Activated CD4-positive, alpha-beta T cell treated with anti-CD3 and anti-CD28 coated beads, Interleukin-2, amount 50 U/mL, for 4 hours (primary cell): ENCODE measurements at regions not wholly inside any gene's neighbourhood (a gene's known extent, or its start where the extent isn't known, plus 50 kb on each side); places are given as distances from the start of the nearest gene placed in this dataset.
"Not testable (repeated sequence)": the region's sequence is repeated elsewhere in the genome, so short reads cannot be mapped to it uniquely, and the experiment has no call there.

ENCODE experiments used
- DNase-seq, 2 experiments: peaks; one replicate each; pipeline ENCODE4 v3.0.0-alpha.2; 2020

DNA sequence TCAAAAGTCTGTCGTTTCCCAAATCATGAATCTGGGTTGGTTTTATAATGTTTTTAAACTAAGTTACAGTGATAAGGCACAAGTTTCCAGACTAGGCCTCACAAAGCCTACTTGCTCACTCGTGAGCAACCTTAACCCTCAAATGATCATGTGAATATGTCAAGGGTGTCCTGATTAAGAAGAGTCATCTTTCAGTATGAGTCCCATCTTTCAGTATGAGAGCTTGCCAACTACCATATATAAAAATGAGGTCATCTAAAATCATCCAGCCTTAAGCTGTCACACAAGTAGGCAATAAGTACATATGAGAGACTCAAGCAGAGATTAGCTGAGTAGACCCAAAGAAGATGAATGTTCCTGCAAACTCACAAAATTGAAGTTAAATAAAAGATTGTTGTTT is 668.4 kb upstream of the FAM174A start:
- no peak for DNase-seq

DNA sequence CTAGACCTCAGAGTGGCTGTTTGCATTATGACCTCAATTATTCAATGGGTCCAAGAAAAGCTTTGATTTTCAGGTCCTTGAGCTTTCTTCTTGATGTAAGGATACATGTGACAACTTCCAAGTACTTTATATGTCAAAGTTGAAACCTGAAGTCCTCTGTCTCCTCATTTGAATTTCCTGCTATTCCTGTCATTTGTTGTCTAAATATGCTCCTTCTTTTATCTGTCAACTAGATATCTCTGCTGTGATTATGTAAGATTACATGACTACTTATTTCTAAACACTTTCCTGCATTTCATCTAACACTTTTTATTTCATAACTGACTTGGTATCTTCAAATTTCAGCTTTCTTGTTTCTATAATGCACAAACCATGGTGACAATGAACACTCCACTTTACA is 670.0 kb upstream of the FAM174A start:
- no peak for DNase-seq

DNA sequence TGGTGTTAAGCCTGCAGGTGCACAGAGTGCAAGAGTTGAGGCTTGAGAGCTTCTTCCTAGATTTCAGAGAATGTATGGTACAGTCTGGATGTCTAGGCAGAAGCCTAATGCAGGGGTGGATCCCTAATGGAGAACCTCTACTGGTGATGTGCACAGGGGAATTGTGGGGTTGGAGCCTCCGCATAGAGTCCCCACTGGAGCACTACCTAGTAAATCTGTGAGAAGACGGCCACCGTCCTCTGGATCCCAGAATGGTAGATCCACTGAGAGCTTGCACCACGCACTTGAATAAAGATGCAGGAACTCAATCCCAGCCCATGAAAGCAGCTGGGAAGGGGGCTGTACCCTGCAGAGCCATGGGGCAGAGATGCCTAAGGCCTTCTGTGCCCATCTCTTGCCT is 699.4 kb upstream of the FAM174A start:
- no peak for DNase-seq

DNA sequence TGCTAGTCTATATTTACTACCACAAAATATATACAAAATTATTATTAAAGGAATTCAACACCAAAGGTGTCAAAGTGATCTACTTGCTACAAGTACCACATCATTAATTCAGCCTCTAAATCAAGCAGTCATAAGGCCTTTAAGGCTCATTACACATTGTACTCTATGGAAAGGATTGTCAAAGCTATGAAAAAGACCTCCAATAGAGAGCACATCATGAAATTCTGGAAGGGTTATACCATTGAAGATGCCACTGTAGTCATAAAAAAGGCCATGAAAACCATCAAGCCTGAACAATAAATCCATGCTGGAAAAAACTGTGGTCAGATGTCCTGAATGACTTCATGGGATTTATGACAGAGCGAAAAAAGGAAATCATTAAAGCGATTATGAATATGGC is 708.0 kb upstream of the FAM174A start:
- DNase-seq: no peak

DNA sequence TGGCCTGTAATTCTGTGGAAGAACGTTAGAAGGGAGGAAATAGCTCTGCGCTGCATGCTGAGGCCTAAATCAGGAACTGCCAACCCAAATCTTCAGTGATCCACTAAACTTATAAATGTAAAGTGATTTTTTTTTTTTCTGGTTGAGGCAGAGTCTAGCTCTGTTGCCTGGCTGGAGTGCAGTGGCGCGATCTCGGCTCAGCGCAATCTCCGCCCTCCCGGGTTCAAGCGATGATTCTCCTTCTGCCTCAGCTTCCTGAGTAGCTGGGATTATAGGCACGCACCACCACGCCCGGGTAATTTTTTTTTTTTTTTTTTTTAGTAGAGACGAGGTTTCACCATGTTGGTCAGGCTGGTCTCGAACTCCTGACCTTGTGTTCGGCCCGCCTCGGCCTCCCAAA is 717.4 kb upstream of the FAM174A start:
- DNase-seq: no peak

DNA sequence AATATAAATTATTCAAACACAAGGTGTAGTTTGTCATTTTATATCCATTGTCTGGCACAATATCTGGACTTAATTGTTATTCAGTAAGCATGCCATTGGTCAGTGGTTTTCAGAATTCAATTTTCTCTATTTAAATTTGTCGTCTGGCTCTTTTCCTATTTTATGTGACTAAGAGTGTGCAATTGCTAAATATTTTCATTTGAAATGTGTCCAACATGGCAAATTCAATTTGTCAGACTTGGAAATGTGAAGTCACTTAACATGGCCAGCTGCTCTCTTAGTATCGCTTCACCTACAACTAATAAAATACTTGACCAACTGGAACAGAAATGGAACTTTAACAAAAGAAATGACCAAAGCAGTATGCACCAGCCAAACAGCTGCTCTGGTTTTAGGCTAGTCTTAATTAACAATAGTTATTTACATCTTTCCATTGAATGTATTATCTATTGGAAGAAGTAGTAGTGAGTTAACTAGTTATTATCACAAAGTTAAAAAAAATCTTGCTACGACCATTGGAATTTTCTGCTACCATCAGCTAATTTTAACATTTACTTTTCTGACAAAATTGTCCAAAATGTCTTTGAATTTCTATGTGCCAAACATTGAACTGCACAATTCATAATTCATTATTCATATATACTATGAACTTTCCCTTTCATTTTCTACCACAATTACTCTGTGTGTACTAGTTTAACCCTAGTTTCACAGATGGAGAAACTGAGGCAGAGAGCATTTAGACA is 720.7 kb upstream of the FAM174A start:
- DNase-seq: no peak

DNA sequence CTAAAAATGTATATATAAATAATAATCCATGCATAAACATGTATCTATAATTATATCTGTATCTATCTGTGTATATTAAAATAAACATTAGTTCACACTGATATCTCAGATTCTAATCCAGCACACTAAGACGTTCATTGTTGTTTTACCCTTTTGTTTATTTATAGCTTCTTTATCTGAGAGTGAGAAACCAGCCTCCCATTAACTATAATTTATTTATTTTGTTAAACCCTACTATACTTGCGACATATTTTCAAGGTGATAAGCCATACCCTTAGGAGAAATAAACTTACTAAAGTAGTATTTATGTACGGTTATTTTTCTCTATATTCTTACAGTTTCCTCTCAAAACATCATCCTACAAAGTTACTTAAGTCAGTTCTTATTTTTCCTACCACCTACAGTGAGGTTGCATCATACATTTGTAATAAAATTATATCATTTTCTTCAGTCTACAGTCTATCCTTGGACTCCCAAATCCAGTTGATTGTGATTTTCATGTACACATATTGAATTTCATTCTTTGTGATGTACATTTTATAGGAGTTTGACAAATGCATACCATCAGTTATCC is 726.4 kb upstream of the FAM174A start:
- no peak for DNase-seq

DNA sequence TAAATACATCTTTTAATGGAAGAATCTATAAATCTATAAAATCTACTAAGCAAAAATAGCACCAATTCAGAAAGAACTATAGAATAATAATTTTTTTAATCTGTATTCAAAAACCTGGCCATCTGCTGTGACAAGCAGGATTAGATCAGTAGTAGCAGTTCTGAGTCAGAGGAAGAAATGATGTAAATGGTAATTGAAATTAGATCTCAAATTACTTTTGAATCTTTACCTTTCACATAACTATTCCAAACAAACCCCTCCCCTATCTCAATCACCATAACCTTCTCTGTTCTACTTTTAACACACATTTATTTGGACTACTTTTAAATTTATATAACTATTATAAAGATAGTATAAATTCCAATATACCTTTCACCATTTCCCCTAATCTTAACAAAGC is 727.8 kb upstream of the FAM174A start:
- no peak for DNase-seq

DNA sequence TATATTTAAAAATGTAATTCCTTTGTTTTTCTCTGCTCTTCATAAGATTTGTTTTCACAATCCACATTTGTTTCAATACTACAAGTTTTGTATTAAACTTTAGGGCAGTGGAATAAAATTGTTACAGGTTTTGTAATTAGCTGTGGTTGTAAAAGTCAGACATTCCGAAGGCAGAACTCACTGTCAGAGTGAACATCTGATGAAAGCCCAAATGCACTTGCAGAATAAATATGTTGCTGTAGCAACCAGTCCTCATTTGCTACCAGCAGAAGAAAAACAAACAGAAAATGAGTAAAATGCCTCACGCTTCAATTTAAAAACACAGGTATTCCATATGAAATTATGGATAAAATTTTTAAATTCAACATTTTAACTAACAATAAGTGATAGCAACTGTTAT is 740.1 kb upstream of the FAM174A start:
- DNase-seq: no peak

DNA sequence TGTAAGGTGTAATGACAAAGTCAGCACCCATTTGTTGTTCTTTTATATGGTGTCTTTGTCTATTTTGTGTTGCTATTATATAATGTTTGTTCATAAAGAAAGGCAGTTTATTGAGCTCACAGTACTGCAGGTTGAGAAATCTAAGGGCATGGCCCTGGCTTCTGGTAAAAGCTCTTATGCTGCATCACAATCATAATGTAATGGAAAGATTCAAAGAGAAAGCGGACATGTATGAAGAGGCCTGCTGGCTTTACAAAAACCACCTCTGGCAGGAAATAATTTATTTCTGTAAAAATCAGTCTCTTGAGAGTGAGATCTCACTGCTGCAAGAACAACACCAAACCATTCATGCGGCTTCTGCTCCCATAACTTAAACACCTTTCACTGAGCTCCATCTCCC is 746.7 kb upstream of the FAM174A start:
- no peak for DNase-seq

DNA sequence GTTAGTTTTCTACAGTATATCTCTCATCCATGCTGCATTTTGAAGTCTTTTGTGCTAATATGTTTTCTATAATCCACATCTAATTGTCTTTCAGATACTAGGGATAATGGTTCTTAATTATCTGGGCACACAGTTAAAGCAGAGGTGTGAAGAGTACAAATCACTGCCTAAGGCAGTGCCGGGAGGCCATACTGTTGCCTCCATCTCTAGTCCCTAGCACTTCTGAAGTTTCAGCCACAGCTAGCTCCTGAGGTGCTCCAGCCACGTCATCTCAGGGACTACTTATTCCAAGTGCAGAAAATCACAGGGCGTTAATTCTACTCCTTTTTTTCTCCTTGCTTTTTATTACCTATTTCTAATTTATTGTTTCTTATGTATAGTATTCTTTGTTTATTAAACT is 760.0 kb upstream of the FAM174A start:
- DNase-seq: no peak

DNA sequence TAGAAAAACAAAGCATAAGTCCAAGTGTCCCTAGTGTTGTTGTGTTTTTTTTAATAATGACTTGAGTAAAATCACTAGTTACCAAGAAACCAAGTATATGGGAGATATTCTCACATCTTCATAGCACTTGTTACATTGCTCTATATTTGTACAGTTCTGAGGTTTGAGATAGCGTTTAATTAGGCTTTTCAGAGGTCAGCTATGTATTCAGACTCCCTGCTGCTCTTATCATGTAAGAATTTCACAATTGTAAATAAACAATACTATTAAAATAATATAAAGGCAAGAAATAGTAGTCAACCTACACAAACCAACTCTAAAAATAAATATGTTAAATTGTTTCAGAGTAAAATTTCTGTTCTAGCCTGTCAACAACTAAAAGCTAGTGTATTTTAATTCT is 761.9 kb upstream of the FAM174A start:
- no peak for DNase-seq

DNA sequence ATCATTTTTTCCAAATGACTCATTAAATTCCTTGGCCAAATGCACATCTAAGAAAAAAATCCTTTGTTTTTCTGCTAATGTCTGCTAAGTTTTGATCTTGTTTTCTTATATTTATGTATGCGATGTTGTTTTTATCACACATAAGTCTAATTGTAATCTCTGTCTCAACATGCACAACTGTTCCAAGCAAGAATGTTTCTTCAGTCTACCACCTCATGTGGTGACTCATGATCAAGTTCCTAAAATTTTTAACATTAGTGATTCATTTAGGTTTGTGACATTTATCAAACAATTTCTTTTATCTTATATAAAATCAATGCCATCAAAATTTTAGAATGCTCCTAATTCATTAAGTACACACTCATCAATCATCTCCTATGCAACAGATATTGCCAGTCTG is 763.9 kb upstream of the FAM174A start:
- no peak for DNase-seq

DNA sequence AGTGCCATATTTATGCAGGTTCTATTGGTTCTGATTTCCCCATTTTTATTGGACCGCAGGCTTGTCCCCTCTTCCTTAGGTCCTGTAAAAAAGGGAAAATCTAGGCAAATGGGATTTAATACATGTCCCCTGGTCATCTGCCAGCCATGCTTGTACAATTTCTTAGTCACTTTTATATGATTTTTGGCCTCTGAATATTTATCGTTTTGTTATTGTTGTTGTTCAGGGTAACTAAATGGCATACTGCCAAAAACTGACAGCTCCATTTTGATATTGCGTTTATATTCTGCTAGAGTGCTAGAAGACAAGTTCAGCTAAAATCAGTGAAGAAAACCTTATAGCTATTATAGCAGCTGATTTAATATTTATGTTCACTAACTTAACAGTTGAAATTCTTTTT is 770.2 kb upstream of the FAM174A start:
- DNase-seq: no peak

DNA sequence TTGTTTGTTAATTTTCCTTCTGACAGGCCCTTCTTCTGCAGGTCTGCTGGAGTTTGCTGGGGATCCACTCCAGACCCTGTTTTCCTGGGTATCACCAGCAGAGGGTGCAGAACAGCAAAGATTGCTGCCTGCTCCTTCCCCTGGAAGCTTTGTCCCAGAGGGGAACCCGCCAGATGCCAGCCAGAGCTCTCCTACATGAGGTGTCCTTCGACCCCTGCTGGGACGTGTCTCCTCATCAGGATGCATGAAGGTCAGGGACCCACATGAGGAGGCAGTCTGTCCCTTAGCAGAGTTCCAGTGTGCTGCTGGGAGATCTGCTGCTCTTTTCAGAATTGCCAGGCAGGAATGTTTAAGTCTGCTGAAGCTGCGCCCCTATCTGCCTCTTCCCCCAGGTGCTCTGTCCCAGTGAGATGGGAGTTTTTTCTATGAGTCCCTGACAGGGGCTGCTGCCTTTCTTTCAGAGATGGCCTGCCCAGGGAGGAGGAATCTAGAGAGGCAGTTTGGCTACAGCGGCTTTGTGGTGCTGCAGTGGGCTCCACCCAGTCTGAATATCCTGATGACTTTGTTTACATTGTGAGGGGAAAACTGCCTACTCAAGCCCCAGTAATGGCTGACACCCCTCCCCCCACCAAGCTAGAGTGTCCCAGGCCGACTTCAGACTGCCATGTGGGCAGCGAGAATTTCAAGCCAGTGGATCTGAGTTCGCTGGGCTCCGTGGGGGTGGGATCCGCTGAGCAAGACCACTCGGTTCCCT is 772.0 kb upstream of the FAM174A start:
- DNase-seq: no peak

DNA sequence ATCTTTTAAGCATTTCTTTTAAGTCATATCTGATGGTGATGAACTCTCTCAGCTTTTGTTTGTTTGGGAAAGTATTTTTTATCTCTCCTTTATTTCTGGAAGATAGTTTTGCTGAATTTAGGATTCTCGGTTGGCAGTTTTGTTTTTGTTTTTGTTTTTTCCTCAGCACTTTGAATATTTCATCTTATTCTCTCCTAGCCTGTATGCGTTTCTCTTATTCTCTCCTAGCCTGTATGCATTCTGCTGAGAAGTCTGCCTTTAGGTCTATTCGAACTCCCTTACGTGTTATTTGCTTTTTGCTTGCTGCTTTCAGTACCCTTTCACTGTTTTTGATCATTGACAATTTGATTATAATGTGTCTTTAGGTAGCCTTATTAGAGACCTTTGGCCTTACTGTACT is 787.8 kb upstream of the FAM174A start:
- DNase-seq: no peak

DNA sequence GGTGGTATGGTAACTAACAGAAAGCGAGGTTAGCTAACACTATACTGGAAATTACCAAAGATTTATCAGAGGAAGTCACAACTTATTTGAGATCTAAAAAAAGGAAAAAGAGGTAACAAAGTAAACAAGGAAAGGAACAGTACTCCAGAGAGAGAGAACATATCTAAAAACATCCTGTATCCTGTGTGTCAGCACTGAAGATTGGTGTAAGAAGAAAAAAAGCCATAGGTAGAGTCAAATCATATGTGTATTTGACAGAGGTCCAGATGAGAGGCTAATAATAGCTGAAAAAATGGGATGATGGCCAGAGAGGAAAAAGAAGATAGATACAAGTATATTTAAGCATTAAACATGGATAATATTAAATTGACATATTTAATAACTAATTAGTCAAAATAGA is 802.0 kb upstream of the FAM174A start:
- DNase-seq: not testable (repeated sequence)

DNA sequence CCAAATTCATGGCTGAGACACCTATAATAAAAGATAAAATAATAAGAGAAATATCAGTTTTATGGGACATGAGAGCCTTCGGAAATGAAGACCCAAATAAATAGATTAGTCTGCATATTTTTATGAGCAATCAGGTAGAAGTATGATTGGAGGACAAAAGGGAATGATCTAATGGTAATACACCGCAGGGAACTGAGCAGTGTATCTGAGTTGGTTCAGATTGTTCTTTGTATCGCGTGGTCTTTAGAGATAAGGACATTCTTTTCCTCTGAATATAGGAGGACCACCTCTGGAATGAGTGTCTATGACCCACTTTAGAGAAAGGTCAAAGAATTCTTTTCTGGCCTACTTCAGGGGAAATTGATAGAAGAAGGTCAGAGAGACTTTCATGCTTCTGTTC is 801.8 kb upstream of the CHD1 start:
- DNase-seq: not testable (repeated sequence)

DNA sequence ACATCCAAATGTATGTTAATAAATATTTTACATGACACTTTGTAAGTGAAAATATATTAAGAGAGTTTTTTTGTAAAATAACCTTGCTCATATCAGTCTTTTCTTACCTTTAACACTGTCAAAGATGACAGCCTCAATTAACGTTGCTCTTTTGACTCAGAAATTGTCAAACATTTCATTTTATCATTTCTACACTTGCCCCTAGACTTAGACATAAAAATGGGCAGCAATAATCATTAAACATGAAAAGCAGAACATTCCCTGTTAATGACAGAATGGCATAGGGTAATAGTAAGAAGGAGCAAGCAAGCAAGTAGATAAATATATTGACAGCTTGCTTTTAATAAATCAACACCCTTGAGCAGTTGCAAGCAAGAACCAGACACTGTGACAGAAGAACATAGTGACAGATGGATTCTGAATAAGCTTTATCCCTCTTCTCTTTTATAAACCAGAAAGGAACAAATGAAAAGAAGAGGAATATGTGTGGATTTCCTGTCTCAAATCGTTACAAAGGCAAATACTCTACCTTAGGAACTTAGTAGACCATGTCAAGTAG is 796.0 kb upstream of the CHD1 start:
- DNase-seq: no peak

DNA sequence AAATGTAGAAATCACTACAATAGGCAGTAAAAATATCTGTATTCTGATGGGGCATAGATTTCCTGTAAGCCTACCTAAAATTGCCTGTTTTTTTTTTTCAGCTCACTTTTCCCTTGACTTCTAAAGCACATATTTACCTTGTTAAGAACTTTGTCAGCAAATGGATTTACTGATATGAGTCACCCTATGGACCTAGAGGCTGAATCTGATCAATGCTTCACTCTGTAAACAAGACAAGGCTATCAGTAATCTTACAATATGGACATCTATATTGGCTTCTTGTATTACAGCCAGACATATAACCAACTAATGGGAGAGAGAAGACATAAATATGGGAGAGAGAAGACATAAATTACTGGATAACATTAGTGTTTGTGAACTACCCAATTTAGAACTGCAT is 792.7 kb upstream of the CHD1 start:
- DNase-seq: no peak

DNA sequence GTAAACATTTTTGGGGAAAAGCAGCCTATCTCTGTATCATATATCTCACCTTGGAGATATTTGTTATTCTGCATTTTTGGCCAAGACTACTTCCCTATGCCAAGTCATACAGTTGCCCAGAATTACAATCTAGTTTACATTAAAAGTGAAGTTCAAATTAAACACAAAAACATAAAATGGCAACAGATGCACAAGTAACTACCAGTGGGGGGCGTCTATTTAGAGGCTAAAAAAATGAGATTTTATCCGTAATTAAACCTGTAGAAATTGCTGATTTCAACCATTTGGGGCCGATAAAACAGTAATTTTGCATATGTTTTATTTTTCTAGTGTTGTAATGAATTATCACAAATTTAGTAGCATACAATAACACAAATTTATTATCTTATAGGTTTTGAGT is 787.1 kb upstream of the CHD1 start:
- DNase-seq: no peak

DNA sequence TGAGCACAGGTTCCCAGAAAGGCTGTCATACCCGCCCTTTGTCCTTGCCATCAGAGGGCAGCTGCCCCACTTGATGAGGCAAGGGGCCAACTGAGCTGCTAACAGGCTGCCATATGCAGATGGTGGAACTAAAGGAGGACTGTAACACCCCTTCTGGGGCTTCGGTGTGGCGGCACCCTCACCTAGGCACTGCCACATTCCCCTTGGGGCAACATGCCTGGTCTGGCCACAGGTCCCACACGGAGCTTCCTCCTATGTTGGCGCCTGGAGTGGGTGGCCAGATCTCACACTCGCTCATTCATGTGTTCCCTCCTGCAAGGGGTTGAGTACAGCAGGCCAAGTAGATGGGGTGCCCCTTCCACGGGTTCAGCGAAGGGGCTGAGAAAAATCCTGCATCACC is 777.4 kb upstream of the CHD1 start:
- no peak for DNase-seq

DNA sequence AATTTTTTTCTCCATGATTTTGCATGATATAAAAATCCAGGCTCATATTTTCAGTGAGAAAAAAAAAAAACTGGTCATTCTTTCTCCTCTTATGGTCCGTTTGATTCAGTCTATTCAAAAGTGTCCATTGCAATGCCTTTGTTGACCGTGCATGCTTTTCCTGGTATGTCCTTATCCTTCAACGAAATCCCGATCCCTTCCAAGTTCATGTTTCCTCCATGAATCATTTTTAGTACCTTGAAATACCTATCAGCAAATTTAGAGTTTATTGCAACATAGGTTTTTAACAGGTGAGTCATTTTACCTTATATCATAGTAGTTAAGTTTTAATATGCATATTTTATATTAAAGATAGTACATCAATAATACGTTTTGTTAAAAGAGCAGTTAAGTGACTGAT is 773.8 kb upstream of the CHD1 start:
- DNase-seq: no peak

DNA sequence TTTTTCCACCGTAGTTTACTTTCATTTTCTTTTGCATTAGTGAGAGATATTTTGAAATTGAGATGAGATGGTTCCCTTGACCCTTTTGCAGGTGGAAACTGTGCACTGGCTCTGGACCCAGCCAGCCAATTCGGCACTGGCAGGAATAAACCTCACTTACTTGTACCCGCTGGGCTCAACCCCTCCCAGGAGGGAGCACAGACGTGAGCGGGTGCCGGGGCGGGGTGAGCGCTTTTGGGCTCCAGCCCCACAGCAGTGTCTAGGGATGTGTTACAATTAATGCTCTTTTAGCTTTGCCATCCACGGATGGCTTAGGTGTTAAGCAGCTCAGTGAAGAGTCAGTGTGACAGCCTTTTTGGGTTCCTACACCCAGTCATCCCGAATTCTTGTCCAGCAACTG is 766.1 kb upstream of the CHD1 start:
- DNase-seq: no peak
